ENCODE measurements at regions not wholly inside any gene's neighbourhood (a gene's known extent, or its start where the extent isn't known, plus 50 kb on each side); places are given as distances from the start of the nearest gene placed in this dataset.
"Not testable (repeated sequence)": the region's sequence is repeated elsewhere in the genome, so short reads cannot be mapped to it uniquely, and the experiment has no call there.

GRCh38 chr1:30536530-30536929 lies 186.9 kb downstream of the MATN1 start:
- no peak for DNase-seq
- H3K27ac Mint-ChIP-seq: no peak overlapping the region
- peaks cover 3% of the 10 kb centered on the region for H3K27me3 Mint-ChIP-seq
- ChIA-PET CTCF (no interaction called here), POLR2A (no interaction called here)
- H3K4me1 Mint-ChIP-seq: no peaks in the 10 kb centered on the region
- H3K4me3 Mint-ChIP-seq: no peak overlapping the region
- no peaks in the 10 kb centered on the region for H3K36me3 Mint-ChIP-seq (ENCODE audit: low read depth)
- H3K9me3 Mint-ChIP-seq: no peaks in the 10 kb centered on the region

- Mint-ChIP-seq H3K4me1 (no peaks in the 10 kb centered on the region), H3K9me3 (no peaks in the 10 kb centered on the region), H3K4me3 (no peak overlapping the region), H3K27me3 (peaks cover 6% of the 10 kb centered on the region), H3K27ac (no peak overlapping the region), H3K36me3 (ENCODE audit: low read depth) (no peaks in the 10 kb centered on the region)
- CTCF ChIA-PET: no interaction called here
- no peak for DNase-seq
- POLR2A ChIA-PET: no interaction called here
These were observed 187.6 kb downstream of the MATN1 start for GRCh38 chr1:30535595-30536325.

GRCh38 chr1:30534551-30534940 lies 188.8 kb downstream of the MATN1 start:
- Mint-ChIP-seq H3K4me3 (no peak overlapping the region), H3K9me3 (no peaks in the 10 kb centered on the region), H3K4me1 (no peaks in the 10 kb centered on the region), H3K27me3 (peaks cover 9% of the 10 kb centered on the region), H3K27ac (no peak overlapping the region), H3K36me3 (ENCODE audit: low read depth) (no peaks in the 10 kb centered on the region)
- DNase-seq: no peak
- ChIA-PET CTCF (interaction anchor here (0.7 kb wide), 1 partner anchor 154 kb away, joined by 3 read pairs; no protein-coding TSS in a partner anchor), POLR2A (no interaction called here)

GRCh38 chr1:30533796-30534550 lies 189.4 kb downstream of the MATN1 start:
- CTCF ChIA-PET: interaction anchor here (0.7 kb wide), 1 partner anchor 153 kb away, joined by 3 read pairs; no protein-coding TSS in a partner anchor
- no peaks in the 10 kb centered on the region for H3K9me3 Mint-ChIP-seq
- H3K27me3 Mint-ChIP-seq: peaks cover 10% of the 10 kb centered on the region
- no peak overlapping the region for H3K4me3 Mint-ChIP-seq
- H3K36me3 Mint-ChIP-seq (ENCODE audit: low read depth): no peaks in the 10 kb centered on the region
- H3K27ac Mint-ChIP-seq: no peak overlapping the region
- no peaks in the 10 kb centered on the region for H3K4me1 Mint-ChIP-seq
- POLR2A ChIA-PET: no interaction called here
- no peak for DNase-seq

- no peak overlapping the region for H3K4me3 Mint-ChIP-seq
- H3K27me3 Mint-ChIP-seq: peaks cover 10% of the 10 kb centered on the region
These were observed 190.2 kb downstream of the MATN1 start for GRCh38 chr1:30533141-30533540.

GRCh38 chr1:30532621-30533020 lies 190.8 kb downstream of the MATN1 start:
- no peak overlapping the region for H3K4me3 Mint-ChIP-seq
- H3K9me3 Mint-ChIP-seq: no peaks in the 10 kb centered on the region
- CTCF ChIA-PET: no interaction called here
- H3K36me3 Mint-ChIP-seq (ENCODE audit: low read depth): no peaks in the 10 kb centered on the region
- no peak overlapping the region for H3K27ac Mint-ChIP-seq
- no peak for DNase-seq
- no peaks in the 10 kb centered on the region for H3K4me1 Mint-ChIP-seq
- POLR2A ChIA-PET: no interaction called here
- H3K27me3 Mint-ChIP-seq: peaks cover 10% of the 10 kb centered on the region

More at GRCh38 chr1:30533141-30533540, 190.2 kb downstream of the MATN1 start:
- no peak overlapping the region for H3K27ac Mint-ChIP-seq
- H3K36me3 Mint-ChIP-seq (ENCODE audit: low read depth): no peaks in the 10 kb centered on the region
- ChIA-PET CTCF (no interaction called here), POLR2A (no interaction called here)
- DNase-seq: no peak
- no peaks in the 10 kb centered on the region for H3K9me3 Mint-ChIP-seq
- H3K4me1 Mint-ChIP-seq: no peaks in the 10 kb centered on the region

- POLR2A ChIA-PET: no interaction called here
- H3K9me3 Mint-ChIP-seq: no peaks in the 10 kb centered on the region
- DNase-seq: no peak
- H3K27me3 Mint-ChIP-seq: peaks cover 12% of the 10 kb centered on the region
- no peak overlapping the region for H3K4me3 Mint-ChIP-seq
- CTCF ChIA-PET: no interaction called here
- H3K4me1 Mint-ChIP-seq: no peaks in the 10 kb centered on the region
- H3K36me3 Mint-ChIP-seq (ENCODE audit: low read depth): no peaks in the 10 kb centered on the region
- H3K27ac Mint-ChIP-seq: no peak overlapping the region
These were observed 195.8 kb downstream of the MATN1 start for GRCh38 chr1:30527511-30528140.

- ChIA-PET CTCF (no interaction called here), POLR2A (no interaction called here)
- no peaks in the 10 kb centered on the region for H3K4me1 Mint-ChIP-seq
- DNase-seq: no peak
- H3K4me3 Mint-ChIP-seq: no peak overlapping the region
- H3K9me3 Mint-ChIP-seq: no peaks in the 10 kb centered on the region
- H3K27ac Mint-ChIP-seq: no peak overlapping the region
- H3K36me3 Mint-ChIP-seq (ENCODE audit: low read depth): no peaks in the 10 kb centered on the region
- H3K27me3 Mint-ChIP-seq: peaks cover 10% of the 10 kb centered on the region
These were observed 196.6 kb downstream of the MATN1 start for GRCh38 chr1:30526652-30527345.

- POLR2A ChIA-PET: no interaction called here
These were observed 197.3 kb downstream of the MATN1 start for GRCh38 chr1:30525971-30526651.

GRCh38 chr1:30525631-30525970 lies 197.8 kb downstream of the MATN1 start:
- CTCF ChIA-PET: no interaction called here
- Mint-ChIP-seq H3K27me3 (peaks cover 6% of the 10 kb centered on the region), H3K4me3 (no peak overlapping the region), H3K9me3 (no peaks in the 10 kb centered on the region), H3K27ac (no peak overlapping the region), H3K4me1 (no peaks in the 10 kb centered on the region), H3K36me3 (ENCODE audit: low read depth) (no peaks in the 10 kb centered on the region)
- POLR2A ChIA-PET: no interaction called here
- no peak for DNase-seq

More at GRCh38 chr1:30525971-30526651, 197.3 kb downstream of the MATN1 start:
- Mint-ChIP-seq H3K27me3 (peaks cover 7% of the 10 kb centered on the region), H3K27ac (no peak overlapping the region), H3K9me3 (no peaks in the 10 kb centered on the region), H3K36me3 (ENCODE audit: low read depth) (no peaks in the 10 kb centered on the region), H3K4me1 (no peaks in the 10 kb centered on the region), H3K4me3 (no peak overlapping the region)
- CTCF ChIA-PET: no interaction called here
- no peak for DNase-seq

GRCh38 chr1:30524840-30525617 lies 198.4 kb downstream of the MATN1 start:
- Mint-ChIP-seq H3K27ac (no peak overlapping the region), H3K27me3 (peaks cover 4% of the 10 kb centered on the region), H3K4me1 (no peaks in the 10 kb centered on the region), H3K36me3 (ENCODE audit: low read depth) (no peaks in the 10 kb centered on the region), H3K9me3 (no peaks in the 10 kb centered on the region), H3K4me3 (no peak overlapping the region)
- DNase-seq: no peak
- ChIA-PET POLR2A (no interaction called here), CTCF (no interaction called here)

GRCh38 chr1:30524025-30524555 lies 199.3 kb downstream of the MATN1 start:
- DNase-seq; H3K9me3 Mint-ChIP-seq; H3K4me1 Mint-ChIP-seq; H3K36me3 Mint-ChIP-seq (ENCODE audit: low read depth); H3K27ac Mint-ChIP-seq; CTCF ChIA-PET; POLR2A ChIA-PET; H3K27me3 Mint-ChIP-seq; H3K4me3 Mint-ChIP-seq: not testable (repeated sequence)
